T-helper 2 cell treated with Interferon-gamma antibody and Interleukin-4, amounts not matched to agents 5 μg/mL and 100 μg/mL, for 36 hours (primary cell): ENCODE measurements at regions not wholly inside any gene's neighbourhood (a gene's known extent, or its start where the extent isn't known, plus 50 kb on each side); places are given as distances from the start of the nearest gene placed in this dataset.
"Not testable (repeated sequence)": the region's sequence is repeated elsewhere in the genome, so short reads cannot be mapped to it uniquely, and the experiment has no call there.

Experiments used
- DNase-seq: peaks from one replicate; pipeline ENCODE4 v3.0.0; 2021; ENCODE audit warnings: low spot score
- H3K27ac Mint-ChIP-seq: one replicate; pipeline ENCODE4 v1.8.0; 2021; ENCODE audit warnings: mild to moderate bottlenecking, mixed read lengths
- H3K27me3 Mint-ChIP-seq: one replicate; pipeline ENCODE4 v1.8.0; 2021; ENCODE audit warnings: low read depth, mixed read lengths
- H3K36me3 Mint-ChIP-seq: one replicate; pipeline ENCODE4 v1.8.0; 2021; ENCODE audit warnings: low read depth, mixed read lengths
- H3K4me1 Mint-ChIP-seq: one replicate; pipeline ENCODE4 v1.8.0; 2021; ENCODE audit warnings: low read depth, mixed read lengths
- H3K4me3 Mint-ChIP-seq: one replicate; pipeline ENCODE4 v1.8.0; 2022; ENCODE audit warnings: mild to moderate bottlenecking, moderate library complexity, mixed read lengths
- H3K9me3 Mint-ChIP-seq: one replicate; pipeline ENCODE4 v1.8.0; 2021; ENCODE audit warnings: mixed read lengths

DNA sequence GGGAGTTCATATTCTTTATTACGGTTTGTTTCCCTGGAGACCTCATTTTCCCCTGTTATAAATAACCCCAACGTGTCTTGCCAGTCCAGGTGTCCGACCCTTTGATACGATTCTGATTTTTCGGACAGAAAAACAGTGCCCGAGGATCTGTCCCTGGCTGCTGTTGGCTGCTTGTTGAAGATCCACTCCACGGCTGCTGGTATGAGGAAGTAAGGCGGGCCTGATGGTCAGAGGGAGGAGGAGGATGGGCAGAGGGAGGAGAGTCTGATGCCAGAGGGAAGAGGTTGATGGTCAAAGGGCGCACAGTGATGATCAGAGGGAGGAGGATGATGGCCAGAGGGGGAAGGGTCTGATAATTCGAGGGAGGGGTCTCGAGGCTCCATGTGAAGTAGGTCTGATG lies 99.9 kb downstream of the ATP6V0E2 start:
- not testable (repeated sequence) for DNase-seq, H3K9me3 Mint-ChIP-seq, H3K36me3 Mint-ChIP-seq, H3K4me3 Mint-ChIP-seq, H3K27ac Mint-ChIP-seq, H3K4me1 Mint-ChIP-seq
- peaks cover 23% of the 10 kb centered on the region for H3K27me3 Mint-ChIP-seq

- DNase-seq, H3K36me3 Mint-ChIP-seq, H3K27ac Mint-ChIP-seq, H3K4me1 Mint-ChIP-seq, H3K9me3 Mint-ChIP-seq: not testable (repeated sequence)
- H3K4me3 Mint-ChIP-seq, result peak overlapping the region; percentile 34
- H3K27me3 Mint-ChIP-seq, result peaks cover 27% of the 10 kb centered on the region
These were observed 101.8 kb downstream of the ATP6V0E2 start for GRCh38 chr7:149975608-149976007.

GRCh38 chr7:149978537-149978936 lies 104.8 kb downstream of the ATP6V0E2 start:
- H3K27me3 Mint-ChIP-seq, result peaks cover 28% of the 10 kb centered on the region
- H3K36me3 Mint-ChIP-seq, H3K9me3 Mint-ChIP-seq, DNase-seq, H3K27ac Mint-ChIP-seq, H3K4me1 Mint-ChIP-seq, H3K4me3 Mint-ChIP-seq: not testable (repeated sequence)

DNA sequence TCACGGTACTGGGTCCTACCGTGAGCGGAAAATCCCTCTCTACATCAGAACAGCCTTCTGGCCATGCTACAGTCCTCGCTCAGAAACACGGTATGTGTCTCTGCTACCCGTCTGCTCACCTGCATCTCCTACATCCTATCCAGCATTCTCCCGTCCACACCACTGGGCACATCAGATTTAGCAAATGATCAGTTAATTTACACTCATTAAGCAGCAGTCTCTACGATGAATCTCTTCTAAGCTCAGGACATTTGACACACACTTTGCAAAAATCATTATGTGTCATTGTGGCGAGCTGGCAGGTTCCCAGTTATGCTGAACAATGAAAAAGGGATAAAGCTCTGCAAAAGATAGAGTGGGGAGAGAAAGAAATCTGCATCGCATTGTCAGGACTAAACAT lies 105.2 kb downstream of the ATP6V0E2 start:
- not testable (repeated sequence) for H3K4me1 Mint-ChIP-seq, H3K4me3 Mint-ChIP-seq, H3K36me3 Mint-ChIP-seq, H3K9me3 Mint-ChIP-seq, DNase-seq, H3K27ac Mint-ChIP-seq
- H3K27me3 Mint-ChIP-seq, result peaks cover 30% of the 10 kb centered on the region

- not testable (repeated sequence) for H3K36me3 Mint-ChIP-seq, H3K4me3 Mint-ChIP-seq, H3K27ac Mint-ChIP-seq, H3K4me1 Mint-ChIP-seq, H3K9me3 Mint-ChIP-seq, DNase-seq
- peaks cover 15% of the 10 kb centered on the region for H3K27me3 Mint-ChIP-seq
These were observed 108.9 kb downstream of the ATP6V0E2 start for GRCh38 chr7:149982537-149983112.

DNA sequence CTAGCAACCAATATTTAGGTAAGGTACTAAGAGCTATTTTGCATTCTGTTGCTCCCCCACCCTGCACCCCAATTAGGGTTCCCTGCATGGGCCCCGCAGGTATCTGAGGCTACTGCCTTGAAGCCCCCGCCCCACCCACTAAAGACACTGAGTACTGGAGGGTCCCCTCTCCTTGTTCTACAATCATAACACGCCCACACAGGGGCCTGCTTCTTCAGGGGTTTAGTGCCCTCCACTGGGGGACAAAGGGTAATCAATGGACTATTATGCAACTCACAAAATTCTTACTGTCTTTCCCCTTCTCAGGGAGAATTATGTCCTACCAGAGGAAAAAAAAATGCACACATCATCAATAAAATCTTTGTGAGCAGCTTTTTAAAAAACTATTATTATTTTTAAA lies 113.1 kb downstream of the ATP6V0E2 start:
- H3K9me3 Mint-ChIP-seq, H3K27ac Mint-ChIP-seq, H3K36me3 Mint-ChIP-seq, H3K4me1 Mint-ChIP-seq, H3K4me3 Mint-ChIP-seq, H3K27me3 Mint-ChIP-seq, DNase-seq: not testable (repeated sequence)

GRCh38 chr7:149991652-149992302 lies 118.0 kb downstream of the ATP6V0E2 start:
- H3K4me3 Mint-ChIP-seq, H3K4me1 Mint-ChIP-seq, DNase-seq, H3K36me3 Mint-ChIP-seq, H3K9me3 Mint-ChIP-seq, H3K27ac Mint-ChIP-seq, H3K27me3 Mint-ChIP-seq: not testable (repeated sequence)

DNA sequence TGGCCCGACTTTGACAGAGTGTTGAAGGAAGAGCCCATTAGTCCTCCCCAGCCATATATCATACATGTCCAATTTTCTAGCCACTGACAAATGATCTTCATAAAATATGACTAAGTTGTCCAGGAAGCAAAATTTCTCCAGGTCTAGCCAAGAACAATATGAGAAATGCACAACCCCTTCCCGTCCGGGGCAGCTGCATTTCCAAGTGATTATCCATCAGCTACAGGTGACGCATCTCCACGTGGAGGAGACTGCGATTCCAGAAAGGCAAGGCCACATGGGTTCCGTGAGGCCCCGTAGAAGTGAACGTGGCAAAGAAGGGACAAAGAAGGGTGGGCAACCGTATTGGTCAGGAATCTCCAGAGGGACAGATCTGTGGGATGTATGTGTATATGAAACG lies 118.6 kb downstream of the ATP6V0E2 start:
- H3K27me3 Mint-ChIP-seq, H3K4me3 Mint-ChIP-seq, H3K4me1 Mint-ChIP-seq, H3K9me3 Mint-ChIP-seq, H3K36me3 Mint-ChIP-seq, H3K27ac Mint-ChIP-seq, DNase-seq: not testable (repeated sequence)

GRCh38 chr7:149995369-149996026 lies 121.7 kb downstream of the ATP6V0E2 start:
- not testable (repeated sequence) for H3K36me3 Mint-ChIP-seq, H3K27ac Mint-ChIP-seq, H3K27me3 Mint-ChIP-seq, DNase-seq, H3K4me1 Mint-ChIP-seq, H3K9me3 Mint-ChIP-seq, H3K4me3 Mint-ChIP-seq

GRCh38 chr7:150000780-150001599 lies 127.2 kb downstream of the ATP6V0E2 start:
- DNase-seq, H3K27ac Mint-ChIP-seq, H3K4me3 Mint-ChIP-seq, H3K4me1 Mint-ChIP-seq, H3K27me3 Mint-ChIP-seq, H3K36me3 Mint-ChIP-seq, H3K9me3 Mint-ChIP-seq: not testable (repeated sequence)

DNA sequence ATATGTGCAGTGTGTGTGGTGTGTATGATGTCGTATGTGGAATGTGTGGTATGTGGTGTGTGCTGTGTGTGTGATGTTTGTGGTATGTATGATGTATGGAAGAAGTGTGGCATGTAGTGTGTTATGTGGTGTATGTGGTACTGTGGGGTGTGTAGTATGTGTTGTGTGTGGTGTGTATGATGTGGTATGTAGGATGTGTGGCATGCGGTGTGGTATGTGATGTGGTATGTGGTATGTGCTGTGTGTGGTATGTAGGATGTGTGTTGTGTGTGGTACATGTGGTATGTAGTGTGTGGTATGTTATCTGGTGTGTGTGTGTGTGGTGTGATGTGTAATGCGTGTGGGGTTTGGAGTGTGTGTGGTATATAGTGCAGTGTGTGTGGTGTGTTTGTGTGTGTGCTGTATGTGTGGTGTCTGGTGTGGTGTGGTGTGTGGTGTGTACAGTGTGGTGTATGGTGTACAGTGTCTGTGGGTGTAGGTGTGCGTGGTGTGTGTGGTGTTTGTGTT lies 129.6 kb downstream of the ATP6V0E2 start:
- Mint-ChIP-seq H3K36me3 (no peaks in the 10 kb centered on the region), H3K27ac (no peak overlapping the region), H3K9me3 (no peaks in the 10 kb centered on the region), H3K4me1 (no peaks in the 10 kb centered on the region), H3K27me3 (no peaks in the 10 kb centered on the region), H3K4me3 (no peak overlapping the region)
- no peak for DNase-seq

DNA sequence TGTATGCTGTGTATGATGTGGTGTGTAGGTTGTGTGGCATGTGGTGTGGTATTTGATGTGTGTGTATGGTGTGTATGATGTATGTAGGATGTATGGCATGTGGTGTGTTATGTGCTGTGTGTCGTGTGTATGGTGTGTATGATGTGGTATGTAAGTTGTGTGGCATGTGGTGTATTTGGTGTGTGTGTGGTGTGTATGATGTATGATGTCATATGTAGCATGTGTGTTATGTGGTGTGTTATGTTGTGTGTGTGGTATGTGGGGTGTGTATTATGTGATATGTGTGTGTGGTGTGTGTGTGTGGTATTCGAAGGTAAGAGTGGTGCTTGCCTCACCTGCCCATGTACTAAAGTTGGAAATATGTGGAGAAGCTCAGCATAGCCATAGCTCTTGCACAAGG lies 130.2 kb downstream of the ATP6V0E2 start:
- not testable (repeated sequence) for H3K27ac Mint-ChIP-seq, H3K36me3 Mint-ChIP-seq, H3K9me3 Mint-ChIP-seq

DNA sequence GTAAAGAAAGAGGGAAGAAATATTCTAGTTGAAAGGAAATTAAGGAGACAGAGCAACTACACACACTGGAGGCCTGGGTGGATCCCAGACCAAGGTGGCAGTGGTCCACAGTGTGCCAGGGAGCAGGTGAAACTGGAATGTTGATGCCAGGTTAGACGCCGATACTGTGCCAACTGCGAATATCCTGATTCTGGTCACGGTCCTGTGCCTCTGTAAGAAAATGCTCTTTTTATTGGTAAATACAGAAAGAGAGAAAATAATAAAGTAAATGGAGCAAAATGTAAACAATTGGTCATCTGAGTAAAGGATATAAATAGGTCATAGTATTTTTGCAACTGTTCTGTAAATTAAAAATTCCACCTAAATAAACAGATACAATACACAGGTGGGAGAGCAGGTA lies 131.1 kb downstream of the ATP6V0E2 start:
- not testable (repeated sequence) for H3K4me3 Mint-ChIP-seq, H3K4me1 Mint-ChIP-seq, H3K27me3 Mint-ChIP-seq, DNase-seq, H3K9me3 Mint-ChIP-seq, H3K36me3 Mint-ChIP-seq, H3K27ac Mint-ChIP-seq

More for the DNA sequence above, 130.2 kb downstream of the ATP6V0E2 start:
- H3K4me3 Mint-ChIP-seq, H3K4me1 Mint-ChIP-seq, H3K27me3 Mint-ChIP-seq, DNase-seq: not testable (repeated sequence)
